Upper lobe of left lung (tissue), 4 donors: ENCODE measurements at regions not wholly inside any gene's neighbourhood (a gene's known extent, or its start where the extent isn't known, plus 50 kb on each side); places are given as distances from the start of the nearest gene placed in this dataset.

Source experiments
- CTCF ChIP-seq, 6 experiments: fragments of 450-650 bp in 4 of 6; fragments of 200-600 bp in 2 of 6; sonication (generic) in 2 of 6; IDR thresholded peaks; one replicate each; pipeline ENCODE4 v1.5.1; 2016 to 2019; ENCODE audit warnings: antibody characterized with exemption in 6 of 6
- EP300 ChIP-seq, 4 donors: sonication (generic); formaldehyde crosslinking; IDR thresholded peaks; one replicate each; pipeline ENCODE4 v1.5.1; 2017; ENCODE audit warnings: antibody characterized with exemption in 4 of 4, control low read depth in 2 of 4
- POLR2AphosphoS5 ChIP-seq, 2 donors: sonication (generic); formaldehyde crosslinking; IDR thresholded peaks; one replicate each; pipeline ENCODE4 v1.5.1; 2017; ENCODE audit warnings: antibody characterized with exemption in 2 of 2

GRCh38 chr10:117673230-117674010 lies 130.9 kb downstream of the EMX2 start:
- TF ChIP-seq EP300 (IDR thresholded peaks at IDR 0.05) (no peak), POLR2AphosphoS5 (IDR thresholded peaks at IDR 0.05) (no peak), CTCF (IDR thresholded peaks at IDR 0.05) (no peak)
